GM12875 (cell line): ENCODE measurements at regions not wholly inside any gene's neighbourhood (a gene's known extent, or its start where the extent isn't known, plus 50 kb on each side); places are given as distances from the start of the nearest gene placed in this dataset.

Experiments used
- H3K4me3 ChIP-seq: one replicate; pipeline ENCODE4 v1.5.1; 2011; ENCODE audit warnings: low read depth, low read length, control low read depth
- TF ChIP-seq, protein P1 (sequence below): IDR thresholded peaks from 2 replicates; pipeline ENCODE4 v1.5.1; 2011; ENCODE audit warnings: low read depth, mild to moderate bottlenecking, control low read depth, inconsistent platforms, low read length, moderate library complexity, borderline replicate concordance; ENCODE audit not compliant: insufficient read depth

DNA sequence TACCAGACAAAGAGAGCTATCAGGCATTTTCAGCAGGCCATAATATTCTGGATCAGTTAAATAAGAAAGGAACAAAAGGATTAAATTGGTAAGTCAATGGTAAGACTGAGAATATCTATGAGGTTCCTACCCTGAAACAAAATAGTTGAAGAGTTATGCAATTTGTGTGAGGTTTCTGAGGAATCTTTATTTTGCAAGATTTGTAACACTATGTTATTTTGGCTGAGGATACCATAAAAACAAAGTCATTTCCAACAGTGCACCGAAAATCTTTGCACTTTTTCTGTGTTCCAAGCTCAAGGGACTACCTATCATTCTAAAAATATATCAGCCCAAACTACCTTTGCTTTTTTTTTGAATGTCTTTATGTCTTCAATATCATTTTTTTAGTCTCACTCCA is 383.3 kb upstream of the CITED2 start:
- no peak overlapping the region for H3K4me3 ChIP-seq
- TF ChIP-seq, protein P1, sequence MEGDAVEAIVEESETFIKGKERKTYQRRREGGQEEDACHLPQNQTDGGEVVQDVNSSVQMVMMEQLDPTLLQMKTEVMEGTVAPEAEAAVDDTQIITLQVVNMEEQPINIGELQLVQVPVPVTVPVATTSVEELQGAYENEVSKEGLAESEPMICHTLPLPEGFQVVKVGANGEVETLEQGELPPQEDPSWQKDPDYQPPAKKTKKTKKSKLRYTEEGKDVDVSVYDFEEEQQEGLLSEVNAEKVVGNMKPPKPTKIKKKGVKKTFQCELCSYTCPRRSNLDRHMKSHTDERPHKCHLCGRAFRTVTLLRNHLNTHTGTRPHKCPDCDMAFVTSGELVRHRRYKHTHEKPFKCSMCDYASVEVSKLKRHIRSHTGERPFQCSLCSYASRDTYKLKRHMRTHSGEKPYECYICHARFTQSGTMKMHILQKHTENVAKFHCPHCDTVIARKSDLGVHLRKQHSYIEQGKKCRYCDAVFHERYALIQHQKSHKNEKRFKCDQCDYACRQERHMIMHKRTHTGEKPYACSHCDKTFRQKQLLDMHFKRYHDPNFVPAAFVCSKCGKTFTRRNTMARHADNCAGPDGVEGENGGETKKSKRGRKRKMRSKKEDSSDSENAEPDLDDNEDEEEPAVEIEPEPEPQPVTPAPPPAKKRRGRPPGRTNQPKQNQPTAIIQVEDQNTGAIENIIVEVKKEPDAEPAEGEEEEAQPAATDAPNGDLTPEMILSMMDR: no peak

DNA sequence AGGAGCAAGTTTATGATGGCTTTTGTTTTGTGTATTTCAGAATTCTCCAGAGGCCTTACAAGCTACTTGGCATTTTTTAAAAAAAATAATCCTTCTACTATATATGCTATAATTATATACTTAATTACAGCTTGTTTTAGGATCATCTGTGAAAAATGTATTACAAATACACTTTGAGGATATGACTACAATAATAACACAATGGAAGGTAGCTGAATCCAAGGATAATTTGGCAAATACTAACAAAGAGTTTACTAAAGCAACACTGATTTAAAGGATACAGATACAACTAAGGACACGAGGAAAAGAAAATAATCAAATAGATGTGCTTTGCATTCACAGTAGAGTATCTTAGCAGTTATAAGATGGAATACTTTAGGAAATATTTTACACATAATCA is 381.9 kb upstream of the CITED2 start:
- TF ChIP-seq, protein P1: no peak
- no peak overlapping the region for H3K4me3 ChIP-seq

DNA sequence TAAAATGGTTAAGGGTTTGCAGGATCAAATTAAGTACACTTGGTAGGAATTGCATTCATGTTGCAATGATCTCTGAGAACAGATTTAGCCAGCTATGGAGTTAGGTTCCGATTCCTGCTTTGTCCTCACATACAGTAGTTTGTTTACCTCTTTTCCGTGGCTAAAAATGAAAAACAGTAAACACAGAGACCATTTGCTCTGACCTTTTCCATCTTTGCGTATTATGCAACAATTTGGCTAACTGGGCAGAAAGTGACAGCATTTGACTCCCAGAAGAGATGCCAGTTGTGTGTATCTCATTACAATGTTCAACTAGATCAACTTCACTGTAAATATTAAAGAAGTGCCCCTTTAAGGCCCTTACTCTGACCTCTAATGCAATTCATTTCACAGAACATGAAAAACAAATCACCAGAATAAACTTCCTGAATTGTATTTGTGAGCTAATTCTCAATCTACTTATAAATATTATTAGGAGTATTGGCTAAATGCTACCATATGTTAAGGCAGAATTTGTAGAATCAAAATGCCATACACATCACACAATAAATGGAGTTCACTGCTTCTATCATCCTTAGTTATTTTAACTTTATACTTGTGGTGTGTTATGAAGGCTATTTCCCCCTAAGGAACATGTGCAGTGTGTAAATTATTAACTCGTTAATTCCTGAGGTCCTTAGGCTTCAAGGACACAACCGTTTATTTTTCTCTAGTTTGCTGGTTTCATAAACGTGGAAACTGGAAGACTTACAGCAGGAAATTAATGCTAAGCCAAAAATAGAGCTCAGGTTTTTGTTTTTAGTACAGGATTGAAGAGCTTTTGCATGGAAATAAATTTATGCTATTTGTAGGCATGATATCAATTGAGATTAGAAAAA is 380.7 kb upstream of the CITED2 start:
- TF ChIP-seq, protein P1: no peak
- no peak overlapping the region for H3K4me3 ChIP-seq

DNA sequence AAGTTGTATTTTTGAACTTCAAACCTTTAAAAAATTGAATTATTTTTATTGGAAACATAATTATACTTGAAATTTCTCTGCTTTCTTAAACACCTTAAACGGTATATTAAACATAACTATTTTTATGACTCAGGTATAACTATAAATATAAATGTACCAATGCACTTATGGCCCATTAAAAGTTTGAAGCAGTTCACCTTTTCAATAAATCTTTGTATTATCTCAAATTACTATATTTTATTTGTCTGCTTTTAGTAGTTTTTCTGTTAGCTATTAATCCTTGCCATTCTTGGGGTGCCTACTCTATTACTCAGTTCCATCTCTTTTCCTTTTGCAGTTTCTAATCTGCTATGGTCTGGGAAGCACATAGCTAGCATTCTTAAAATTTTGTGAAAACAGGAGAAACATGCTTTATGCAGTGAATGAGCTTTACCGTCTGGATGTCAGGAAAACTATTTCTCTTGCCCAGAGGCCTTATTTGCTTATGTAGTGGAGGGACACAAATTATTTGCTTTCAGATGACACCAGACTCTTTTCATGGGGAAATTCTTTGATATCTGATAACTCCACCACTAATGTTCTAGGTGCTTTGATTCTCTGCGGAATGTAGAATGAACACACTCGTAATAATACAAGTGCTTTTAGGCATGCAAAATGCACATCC is 378.9 kb upstream of the CITED2 start:
- TF ChIP-seq, protein P1: no peak

DNA sequence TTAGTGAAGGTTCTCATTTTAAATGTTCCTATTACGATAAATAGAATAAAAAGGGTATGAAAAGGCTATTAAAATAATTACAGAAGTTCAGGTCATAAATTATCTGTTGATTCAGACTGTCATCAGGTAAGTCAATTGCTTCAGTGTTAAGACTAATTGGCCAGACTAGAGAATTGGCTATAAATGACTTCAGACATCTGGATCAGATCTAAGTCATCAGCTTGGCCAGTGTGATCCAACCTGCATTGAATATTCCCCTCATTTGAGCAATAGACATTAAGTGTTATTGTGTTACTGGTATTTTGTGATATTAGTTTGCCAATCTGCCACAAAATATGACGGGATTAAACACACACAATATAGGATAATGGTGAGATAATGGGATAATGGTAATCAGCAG is 377.6 kb upstream of the CITED2 start:
- TF ChIP-seq, protein P1: no peak
- H3K4me3 ChIP-seq: no peak overlapping the region

More for the DNA sequence above, 378.9 kb upstream of the CITED2 start:
- no peak overlapping the region for H3K4me3 ChIP-seq

DNA sequence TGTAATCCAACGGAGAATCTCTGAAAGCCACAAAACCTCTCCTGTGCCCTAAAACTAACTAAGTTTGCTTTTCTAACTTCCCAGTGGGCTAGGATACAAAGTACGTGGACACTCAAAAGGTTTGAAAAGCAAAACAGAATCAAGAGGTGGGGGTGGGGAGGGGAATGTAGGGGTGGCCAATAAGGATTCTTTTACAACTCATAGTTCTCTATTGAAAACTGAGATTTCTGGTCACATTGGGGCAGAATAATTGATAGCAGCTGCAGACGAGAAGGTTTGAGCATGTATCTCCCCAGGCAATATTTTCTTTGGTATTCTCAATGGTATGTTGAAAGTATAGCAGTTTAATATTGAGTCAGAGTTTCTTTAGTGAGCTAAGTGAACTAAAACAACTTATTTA is 376.7 kb upstream of the CITED2 start:
- no peak overlapping the region for H3K4me3 ChIP-seq
- TF ChIP-seq, protein P1: no peak
